ENCODE measurements at regions not wholly inside any gene's neighbourhood (a gene's known extent, or its start where the extent isn't known, plus 50 kb on each side); places are given as distances from the start of the nearest gene placed in this dataset.

DNA sequence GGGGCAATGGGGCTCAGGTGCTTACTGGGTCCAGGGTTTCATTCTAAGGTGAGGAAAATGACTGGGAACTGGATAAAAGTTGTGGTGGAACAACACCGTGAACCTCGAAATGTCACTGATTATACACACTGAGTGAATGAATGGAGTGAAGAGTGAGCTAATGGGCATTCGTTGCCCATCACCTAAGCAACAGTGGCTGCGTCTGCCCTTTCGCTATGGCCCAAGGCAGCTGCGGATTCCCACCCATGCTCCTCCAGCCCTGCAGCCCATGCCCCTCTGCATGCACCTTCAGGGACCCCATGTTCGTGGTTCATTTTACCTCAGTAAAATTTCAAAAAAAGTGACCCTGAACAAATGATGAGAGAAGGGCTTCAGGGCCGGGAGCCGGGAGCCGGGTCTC lies 196.3 kb downstream of the CTTN start:
- TF ChIP-seq, protein P1, sequence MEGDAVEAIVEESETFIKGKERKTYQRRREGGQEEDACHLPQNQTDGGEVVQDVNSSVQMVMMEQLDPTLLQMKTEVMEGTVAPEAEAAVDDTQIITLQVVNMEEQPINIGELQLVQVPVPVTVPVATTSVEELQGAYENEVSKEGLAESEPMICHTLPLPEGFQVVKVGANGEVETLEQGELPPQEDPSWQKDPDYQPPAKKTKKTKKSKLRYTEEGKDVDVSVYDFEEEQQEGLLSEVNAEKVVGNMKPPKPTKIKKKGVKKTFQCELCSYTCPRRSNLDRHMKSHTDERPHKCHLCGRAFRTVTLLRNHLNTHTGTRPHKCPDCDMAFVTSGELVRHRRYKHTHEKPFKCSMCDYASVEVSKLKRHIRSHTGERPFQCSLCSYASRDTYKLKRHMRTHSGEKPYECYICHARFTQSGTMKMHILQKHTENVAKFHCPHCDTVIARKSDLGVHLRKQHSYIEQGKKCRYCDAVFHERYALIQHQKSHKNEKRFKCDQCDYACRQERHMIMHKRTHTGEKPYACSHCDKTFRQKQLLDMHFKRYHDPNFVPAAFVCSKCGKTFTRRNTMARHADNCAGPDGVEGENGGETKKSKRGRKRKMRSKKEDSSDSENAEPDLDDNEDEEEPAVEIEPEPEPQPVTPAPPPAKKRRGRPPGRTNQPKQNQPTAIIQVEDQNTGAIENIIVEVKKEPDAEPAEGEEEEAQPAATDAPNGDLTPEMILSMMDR (IDR thresholded peaks at IDR 0.05): no peak
- TF ChIP-seq ZFX (IDR thresholded peaks at IDR 0.05; ENCODE audit: borderline replicate concordance): no peak
